ENCODE measurements at regions not wholly inside any gene's neighbourhood (a gene's known extent, or its start where the extent isn't known, plus 50 kb on each side); places are given as distances from the start of the nearest gene placed in this dataset.
"Not testable (repeated sequence)": the region's sequence is repeated elsewhere in the genome, so short reads cannot be mapped to it uniquely, and the experiment has no call there.

GRCh38 chr14:52202151-52202550 lies 65.3 kb upstream of the PTGDR start:
- H3K27ac ChIP-seq (ENCODE audit: low read depth, low read length): no peak overlapping the region
- H3K4me3 ChIP-seq (ENCODE audit: low read depth, low read length): no peak overlapping the region
- peaks cover 12% of the 10 kb centered on the region for H3K9me3 ChIP-seq (ENCODE audit: control insufficient read depth, insufficient read depth, low read depth, low read length)
- H3K9ac ChIP-seq (ENCODE audit: low read length): no peak overlapping the region
- no peaks in the 10 kb centered on the region for H3K36me3 ChIP-seq (ENCODE audit: control insufficient read depth, insufficient read depth, low read length)
- H3K27me3 ChIP-seq (ENCODE audit: control insufficient read depth, insufficient read depth, low read length): no peaks in the 10 kb centered on the region
- H3K4me1 ChIP-seq (ENCODE audit: control insufficient read depth, insufficient read depth, low read length): no peaks in the 10 kb centered on the region

- Histone ChIP-seq H3K4me1 (ENCODE audit: control insufficient read depth, insufficient read depth, low read length) (no peaks in the 10 kb centered on the region), H3K27me3 (ENCODE audit: control insufficient read depth, insufficient read depth, low read length) (no peaks in the 10 kb centered on the region), H3K9me3 (ENCODE audit: control insufficient read depth, insufficient read depth, low read depth, low read length) (peaks cover 3% of the 10 kb centered on the region; the same call in 1 of the 2 replicates), H3K36me3 (ENCODE audit: control insufficient read depth, insufficient read depth, low read length) (no peaks in the 10 kb centered on the region), H3K9ac (ENCODE audit: low read length) (no peak overlapping the region), H3K27ac (ENCODE audit: low read depth, low read length) (no peak overlapping the region), H3K4me3 (ENCODE audit: low read depth, low read length) (no peak overlapping the region)
Measured at GRCh38 chr14:52190337-52190931, 77.1 kb upstream of the PTGDR start.

- no peaks in the 10 kb centered on the region for H3K9me3 ChIP-seq (ENCODE audit: control insufficient read depth, insufficient read depth, low read depth, low read length)
- H3K4me3 ChIP-seq (ENCODE audit: low read depth, low read length): no peak overlapping the region
- H3K27ac ChIP-seq (ENCODE audit: low read depth, low read length): no peak overlapping the region
- no peaks in the 10 kb centered on the region for H3K36me3 ChIP-seq (ENCODE audit: control insufficient read depth, insufficient read depth, low read length)
- no peak overlapping the region for H3K9ac ChIP-seq (ENCODE audit: low read length)
- H3K27me3 ChIP-seq (ENCODE audit: control insufficient read depth, insufficient read depth, low read length): no peaks in the 10 kb centered on the region
- H3K4me1 ChIP-seq (ENCODE audit: control insufficient read depth, insufficient read depth, low read length): no peaks in the 10 kb centered on the region
Measured at GRCh38 chr14:52189325-52189724, 78.2 kb upstream of the PTGDR start.

- Histone ChIP-seq H3K4me3 (ENCODE audit: low read depth, low read length) (no peak overlapping the region), H3K9ac (ENCODE audit: low read length) (no peak overlapping the region), H3K36me3 (ENCODE audit: control insufficient read depth, insufficient read depth, low read length) (no peaks in the 10 kb centered on the region), H3K4me1 (ENCODE audit: control insufficient read depth, insufficient read depth, low read length) (no peaks in the 10 kb centered on the region), H3K9me3 (ENCODE audit: control insufficient read depth, insufficient read depth, low read depth, low read length) (no peaks in the 10 kb centered on the region), H3K27ac (ENCODE audit: low read depth, low read length) (no peak overlapping the region), H3K27me3 (ENCODE audit: control insufficient read depth, insufficient read depth, low read length) (no peaks in the 10 kb centered on the region)
Measured at GRCh38 chr14:52188381-52188780, 79.1 kb upstream of the PTGDR start.

- H3K9me3 ChIP-seq (ENCODE audit: control insufficient read depth, insufficient read depth, low read depth, low read length): peaks cover 17% of the 10 kb centered on the region; the same call in 1 of the 2 replicates
Measured at GRCh38 chr14:52185178-52185577, 82.3 kb upstream of the PTGDR start.

GRCh38 chr14:52182853-52183252 lies 84.6 kb upstream of the PTGDR start:
- no peak overlapping the region for H3K4me3 ChIP-seq (ENCODE audit: low read depth, low read length)
- no peaks in the 10 kb centered on the region for H3K27me3 ChIP-seq (ENCODE audit: control insufficient read depth, insufficient read depth, low read length)
- H3K9me3 ChIP-seq (ENCODE audit: control insufficient read depth, insufficient read depth, low read depth, low read length): peaks cover 19% of the 10 kb centered on the region; the same call in 1 of the 2 replicates
- H3K36me3 ChIP-seq (ENCODE audit: control insufficient read depth, insufficient read depth, low read length): no peaks in the 10 kb centered on the region
- no peak overlapping the region for H3K27ac ChIP-seq (ENCODE audit: low read depth, low read length)
- H3K4me1 ChIP-seq (ENCODE audit: control insufficient read depth, insufficient read depth, low read length): no peaks in the 10 kb centered on the region
- no peak overlapping the region for H3K9ac ChIP-seq (ENCODE audit: low read length)

More at GRCh38 chr14:52185178-52185577, 82.3 kb upstream of the PTGDR start:
- Histone ChIP-seq H3K9ac (ENCODE audit: low read length) (no peak overlapping the region), H3K27me3 (ENCODE audit: control insufficient read depth, insufficient read depth, low read length) (no peaks in the 10 kb centered on the region), H3K4me1 (ENCODE audit: control insufficient read depth, insufficient read depth, low read length) (no peaks in the 10 kb centered on the region), H3K36me3 (ENCODE audit: control insufficient read depth, insufficient read depth, low read length) (no peaks in the 10 kb centered on the region), H3K4me3 (ENCODE audit: low read depth, low read length) (no peak overlapping the region), H3K27ac (ENCODE audit: low read depth, low read length) (no peak overlapping the region)

GRCh38 chr14:52179141-52179790 lies 88.2 kb upstream of the PTGDR start:
- Histone ChIP-seq H3K27ac (ENCODE audit: low read depth, low read length) (no peak overlapping the region), H3K27me3 (ENCODE audit: control insufficient read depth, insufficient read depth, low read length) (no peaks in the 10 kb centered on the region), H3K4me3 (ENCODE audit: low read depth, low read length) (no peak overlapping the region), H3K36me3 (ENCODE audit: control insufficient read depth, insufficient read depth, low read length) (no peaks in the 10 kb centered on the region), H3K9ac (ENCODE audit: low read length) (no peak overlapping the region), H3K4me1 (ENCODE audit: control insufficient read depth, insufficient read depth, low read length) (no peaks in the 10 kb centered on the region), H3K9me3 (ENCODE audit: control insufficient read depth, insufficient read depth, low read depth, low read length) (peaks cover 37% of the 10 kb centered on the region)

GRCh38 chr14:52175982-52176502 lies 91.5 kb upstream of the PTGDR start:
- no peaks in the 10 kb centered on the region for H3K4me1 ChIP-seq (ENCODE audit: control insufficient read depth, insufficient read depth, low read length)
- H3K27ac ChIP-seq (ENCODE audit: low read depth, low read length): no peak overlapping the region

GRCh38 chr14:52171932-52172331 lies 95.6 kb upstream of the PTGDR start:
- H3K4me1 ChIP-seq (ENCODE audit: control insufficient read depth, insufficient read depth, low read length): not testable (repeated sequence)
- peaks cover 53% of the 10 kb centered on the region for H3K9me3 ChIP-seq (ENCODE audit: control insufficient read depth, insufficient read depth, low read depth, low read length)

More at GRCh38 chr14:52175982-52176502, 91.5 kb upstream of the PTGDR start:
- Histone ChIP-seq H3K9ac (ENCODE audit: low read length) (no peak overlapping the region), H3K36me3 (ENCODE audit: control insufficient read depth, insufficient read depth, low read length) (no peaks in the 10 kb centered on the region), H3K27me3 (ENCODE audit: control insufficient read depth, insufficient read depth, low read length) (no peaks in the 10 kb centered on the region), H3K9me3 (ENCODE audit: control insufficient read depth, insufficient read depth, low read depth, low read length) (peaks cover 46% of the 10 kb centered on the region), H3K4me3 (ENCODE audit: low read depth, low read length) (no peak overlapping the region)

GRCh38 chr14:52166822-52167221 lies 98.0 kb upstream of the NID2 start:
- H3K27ac ChIP-seq (ENCODE audit: low read depth, low read length): no peak overlapping the region
- H3K36me3 ChIP-seq (ENCODE audit: control insufficient read depth, insufficient read depth, low read length): no peaks in the 10 kb centered on the region
- no peak overlapping the region for H3K9ac ChIP-seq (ENCODE audit: low read length)
- no peak overlapping the region for H3K4me3 ChIP-seq (ENCODE audit: low read depth, low read length)
- no peaks in the 10 kb centered on the region for H3K4me1 ChIP-seq (ENCODE audit: control insufficient read depth, insufficient read depth, low read length)
- no peaks in the 10 kb centered on the region for H3K27me3 ChIP-seq (ENCODE audit: control insufficient read depth, insufficient read depth, low read length)
- peaks cover 41% of the 10 kb centered on the region for H3K9me3 ChIP-seq (ENCODE audit: control insufficient read depth, insufficient read depth, low read depth, low read length)

More at GRCh38 chr14:52171932-52172331, 95.6 kb upstream of the PTGDR start:
- not testable (repeated sequence) for H3K36me3 ChIP-seq (ENCODE audit: control insufficient read depth, insufficient read depth, low read length); H3K27me3 ChIP-seq (ENCODE audit: control insufficient read depth, insufficient read depth, low read length); H3K27ac ChIP-seq (ENCODE audit: low read depth, low read length); H3K4me3 ChIP-seq (ENCODE audit: low read depth, low read length); H3K9ac ChIP-seq (ENCODE audit: low read length)

- Histone ChIP-seq H3K36me3 (ENCODE audit: control insufficient read depth, insufficient read depth, low read length) (no peaks in the 10 kb centered on the region), H3K27me3 (ENCODE audit: control insufficient read depth, insufficient read depth, low read length) (no peaks in the 10 kb centered on the region), H3K27ac (ENCODE audit: low read depth, low read length) (no peak overlapping the region), H3K9me3 (ENCODE audit: control insufficient read depth, insufficient read depth, low read depth, low read length) (no peaks in the 10 kb centered on the region), H3K4me1 (ENCODE audit: control insufficient read depth, insufficient read depth, low read length) (no peaks in the 10 kb centered on the region), H3K4me3 (ENCODE audit: low read depth, low read length) (no peak overlapping the region), H3K9ac (ENCODE audit: low read length) (no peak overlapping the region)
Measured at GRCh38 chr14:52155651-52156213, 86.9 kb upstream of the NID2 start.

Data from HUES6 (cell line).